SH-SY5Y (cell line): ENCODE measurements at regions not wholly inside any gene's neighbourhood (a gene's known extent, or its start where the extent isn't known, plus 50 kb on each side); places are given as distances from the start of the nearest gene placed in this dataset.

Experiments used
- GATA2 ChIP-seq: IDR thresholded peaks from 2 replicates; pipeline ENCODE4 v1.6.1; 2011; ENCODE audit warnings: mild to moderate bottlenecking, low read depth, low read length
- GATA3 ChIP-seq: IDR thresholded peaks from 2 replicates; pipeline ENCODE4 v1.6.1; 2011; ENCODE audit warnings: low read depth, mild to moderate bottlenecking, low read length, moderate library complexity

GRCh38 chrX:4909348-4909747 is 1195.9 kb upstream of the PRKX start:
- no peak for TF ChIP-seq GATA2
- no peak for TF ChIP-seq GATA3

DNA sequence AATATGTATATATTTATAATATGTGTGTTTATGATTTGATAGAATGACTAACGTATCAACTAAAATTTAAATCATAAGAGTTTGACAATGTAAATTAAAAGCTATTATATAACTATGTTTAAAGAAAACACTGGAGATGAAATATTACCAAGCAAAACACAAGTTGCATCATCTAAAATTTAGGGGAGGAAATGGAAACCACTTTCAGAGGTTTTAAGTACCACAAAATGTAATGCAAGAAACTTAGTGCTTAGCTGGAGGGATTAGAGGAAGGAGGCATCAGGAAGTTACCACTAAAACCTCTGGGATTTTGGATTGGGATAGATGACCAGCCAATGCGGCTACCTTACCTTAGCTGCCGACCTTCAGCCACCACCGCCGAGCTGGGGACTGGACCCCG is 1192.1 kb upstream of the PRKX start:
- TF ChIP-seq GATA2 (no peak), GATA3 (no peak)

DNA sequence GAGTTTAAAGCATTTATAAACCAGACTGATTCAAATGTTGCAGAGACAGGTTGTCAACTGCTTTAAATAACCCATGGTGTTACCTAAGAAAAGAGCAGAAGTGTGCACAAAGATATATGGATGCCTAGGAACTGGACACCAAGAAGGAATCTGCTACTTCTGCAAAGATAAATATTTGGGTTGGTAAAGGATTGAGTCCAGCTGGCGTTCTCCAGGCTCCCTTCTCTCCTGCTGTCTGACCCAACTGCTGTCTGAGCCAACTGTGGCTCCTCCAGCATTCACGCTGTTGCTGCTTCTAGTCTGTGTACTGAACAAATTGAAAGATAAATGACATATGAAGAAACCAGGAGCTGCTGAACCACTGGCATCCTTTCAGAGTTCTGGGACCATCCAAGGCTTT is 1167.8 kb upstream of the PRKX start:
- TF ChIP-seq GATA2: no peak

DNA sequence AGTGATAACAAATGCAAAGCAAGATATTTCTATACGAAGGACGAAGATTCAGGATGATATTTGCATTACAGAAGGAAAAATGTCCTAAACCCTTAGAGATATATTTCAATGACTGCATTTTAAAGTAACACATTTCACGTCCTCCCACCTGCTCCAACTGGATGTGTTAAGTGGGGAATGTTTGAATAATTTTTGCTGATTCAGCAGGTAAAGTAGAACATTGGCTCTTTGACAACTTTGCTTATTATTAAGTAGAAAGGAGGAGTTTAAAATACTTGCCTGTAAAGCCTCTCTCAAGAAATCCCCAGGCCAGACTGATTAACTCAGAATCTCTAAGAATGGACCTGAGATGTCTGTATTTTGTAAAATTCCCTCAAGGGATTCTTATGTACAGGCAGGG is 1165.2 kb upstream of the PRKX start:
- no peak for TF ChIP-seq GATA3
- no peak for TF ChIP-seq GATA2

DNA sequence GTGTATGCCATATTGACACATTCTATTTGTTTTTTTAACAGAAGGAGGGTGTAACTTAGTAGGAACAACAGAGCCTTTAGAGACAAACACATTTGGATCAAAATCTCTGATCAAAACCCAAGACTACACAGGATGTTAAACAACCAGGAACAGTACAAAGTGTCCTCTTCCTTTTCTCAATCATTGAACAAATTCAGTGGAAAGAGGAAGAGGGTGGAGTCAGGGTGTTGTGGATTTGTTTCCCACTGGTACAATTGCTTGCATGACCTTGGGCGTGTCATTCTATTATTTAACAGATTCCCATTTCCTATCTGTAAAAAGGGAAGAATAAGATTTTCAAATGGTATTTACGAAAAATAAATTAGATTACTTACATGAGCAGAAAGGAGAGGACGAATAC is 1162.8 kb upstream of the PRKX start:
- TF ChIP-seq GATA3: no peak
- TF ChIP-seq GATA2: no peak

DNA sequence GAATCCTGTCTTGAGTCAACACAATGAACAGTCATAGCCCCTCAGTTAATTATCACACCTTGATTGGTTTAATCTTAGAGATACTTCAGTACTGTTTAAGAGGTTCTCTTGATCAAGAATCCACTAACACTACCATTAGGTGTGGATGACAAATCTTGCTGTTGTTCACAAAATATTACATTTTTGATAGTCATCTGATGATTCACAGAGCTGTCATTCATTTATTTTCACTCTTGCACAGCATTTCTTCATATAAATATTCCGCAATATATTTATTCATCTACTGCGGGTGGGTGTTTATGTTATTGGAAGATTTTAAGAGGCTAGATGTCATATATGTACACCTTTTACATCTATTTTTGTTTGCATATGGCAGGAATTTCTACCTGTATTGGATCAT is 1138.1 kb upstream of the PRKX start:
- no peak for TF ChIP-seq GATA3
- no peak for TF ChIP-seq GATA2

- TF ChIP-seq GATA3 (no peak), GATA2 (no peak)
Observed at GRCh38 chrX:4850312-4850711, 1136.9 kb upstream of the PRKX start.

GRCh38 chrX:4844376-4844775 is 1130.9 kb upstream of the PRKX start:
- TF ChIP-seq GATA2 (no peak), GATA3 (no peak)

DNA sequence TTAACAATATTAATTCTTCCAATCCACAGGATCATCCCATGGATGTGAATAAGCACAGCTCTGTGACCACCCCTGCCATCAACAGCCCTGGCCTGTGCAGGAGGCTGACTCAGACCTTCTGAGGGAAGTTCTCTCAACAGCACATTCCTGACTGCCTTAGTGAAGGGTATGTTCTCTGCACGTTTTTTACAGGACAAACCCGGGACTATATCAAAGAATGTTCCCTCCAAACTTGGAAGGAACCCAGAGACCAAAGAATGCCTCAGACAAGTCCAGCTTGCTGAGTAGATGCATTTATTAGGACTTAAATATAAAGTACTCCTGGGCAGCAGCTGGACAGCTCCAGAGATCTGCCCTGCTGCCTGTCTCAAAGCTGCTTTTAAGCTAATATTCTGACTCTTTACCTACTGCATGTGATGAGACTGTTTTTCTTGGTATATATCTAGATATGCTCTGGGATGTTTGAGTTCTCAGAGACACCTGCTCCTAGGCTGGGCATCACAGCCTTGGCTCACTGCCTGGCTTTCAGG is 1127.8 kb upstream of the PRKX start:
- TF ChIP-seq GATA2: no peak
- TF ChIP-seq GATA3: no peak

GRCh38 chrX:4831574-4831973 is 1118.1 kb upstream of the PRKX start:
- TF ChIP-seq GATA2 (no peak), GATA3 (no peak)

DNA sequence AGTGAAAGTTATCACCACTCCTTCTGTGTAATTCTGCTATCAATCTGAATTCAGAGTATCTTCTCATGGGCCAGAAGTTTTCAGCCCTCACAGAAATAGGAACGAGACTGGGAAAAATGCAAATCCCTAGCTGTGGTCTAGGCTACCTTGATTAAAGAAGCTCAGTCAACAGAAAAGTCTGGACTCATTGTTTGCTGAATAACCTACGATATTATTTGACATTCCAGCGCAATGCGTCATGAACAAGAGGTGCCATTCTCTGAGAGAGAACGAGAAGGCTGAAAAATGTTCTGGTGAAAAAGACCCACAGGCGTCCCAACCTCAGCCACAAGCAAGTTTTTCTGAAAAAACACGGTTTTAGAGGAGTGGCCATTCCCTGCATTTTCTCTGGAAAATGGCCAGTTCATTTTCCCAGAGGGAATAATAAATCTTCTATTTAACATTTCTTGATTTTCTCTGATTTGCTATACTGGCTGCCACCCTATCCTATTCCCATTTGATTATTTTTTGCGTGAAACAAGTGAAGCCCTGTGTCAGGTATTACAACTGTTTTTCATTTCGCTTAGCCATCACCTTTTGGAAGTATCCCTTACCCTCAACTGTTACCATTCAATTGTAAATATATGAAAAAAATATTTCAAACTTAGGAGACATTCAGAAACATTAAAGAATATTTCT is 1117.6 kb upstream of the PRKX start:
- TF ChIP-seq GATA3: no peak
- no peak for TF ChIP-seq GATA2

GRCh38 chrX:4825550-4825949 is 1112.1 kb upstream of the PRKX start:
- TF ChIP-seq GATA2: no peak
- no peak for TF ChIP-seq GATA3

GRCh38 chrX:4809571-4809970 is 1096.1 kb upstream of the PRKX start:
- no peak for TF ChIP-seq GATA2
- no peak for TF ChIP-seq GATA3

- TF ChIP-seq GATA2 (no peak), GATA3 (no peak)
Observed at GRCh38 chrX:4805502-4805901, 1092.1 kb upstream of the PRKX start.

DNA sequence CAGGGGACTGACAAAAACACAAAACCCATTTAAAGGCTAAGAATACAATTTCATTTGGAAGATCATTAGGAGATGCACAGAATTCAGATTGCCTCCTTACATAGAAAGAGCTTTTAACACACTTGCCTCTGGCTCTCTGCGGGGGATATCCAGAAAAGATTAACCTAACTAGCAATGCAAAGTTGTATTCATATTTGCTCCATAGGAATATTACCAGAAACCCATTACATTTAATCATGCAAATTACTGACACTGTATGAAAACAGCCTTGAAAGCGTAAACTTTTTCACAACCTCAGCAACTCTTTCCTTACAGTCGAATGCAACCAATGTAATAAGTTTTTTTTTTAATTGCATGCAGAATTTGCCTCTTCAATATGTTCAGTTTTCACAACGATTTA is 1087.3 kb upstream of the PRKX start:
- TF ChIP-seq GATA3 (no peak), GATA2 (no peak)

DNA sequence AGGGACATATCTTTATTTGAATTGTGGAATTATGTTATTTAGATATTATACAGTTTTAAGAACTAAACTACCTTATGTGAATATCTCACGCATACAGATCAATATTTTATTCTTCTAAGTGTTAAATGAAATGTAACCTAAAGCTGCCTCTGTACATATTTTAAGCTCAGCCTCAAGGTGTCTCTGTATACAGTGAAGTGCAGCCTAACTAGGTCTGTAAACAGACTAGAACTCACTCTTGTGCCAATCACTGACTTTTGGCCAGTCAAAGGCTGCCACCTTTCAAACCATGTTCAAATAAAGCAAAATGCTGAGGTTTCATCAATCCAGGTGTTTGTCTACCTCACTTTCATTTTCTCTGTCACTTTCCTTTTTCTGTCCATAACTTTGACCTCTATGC is 1074.5 kb upstream of the PRKX start:
- TF ChIP-seq GATA2 (no peak), GATA3 (no peak)

GRCh38 chrX:4764888-4765287 is 1051.4 kb upstream of the PRKX start:
- TF ChIP-seq GATA2 (no peak), GATA3 (no peak)
